ENCODE measurements at regions not wholly inside any gene's neighbourhood (a gene's known extent, or its start where the extent isn't known, plus 50 kb on each side); places are given as distances from the start of the nearest gene placed in this dataset.

- Histone ChIP-seq H3K79me2 (ENCODE audit: low read depth) (no peaks in the 10 kb centered on the region), H3K27me3 (ENCODE audit: insufficient read depth, low read depth) (peaks cover 66% of the 10 kb centered on the region), H3F3A (ENCODE audit: insufficient read depth, low read depth) (no peaks in the 10 kb centered on the region), H3K9me2 (ENCODE audit: insufficient read depth) (no peaks in the 10 kb centered on the region), H3K4me3 (no peak overlapping the region), H2AFZ (no peak overlapping the region), H4K20me1 (ENCODE audit: insufficient read depth) (no peaks in the 10 kb centered on the region), H3K36me3 (ENCODE audit: low read depth) (no peaks in the 10 kb centered on the region), H3K9me3 (ENCODE audit: insufficient read depth, low read depth) (no peaks in the 10 kb centered on the region; the same call in 1 of the 2 replicates), H3K4me2 (no peak overlapping the region), H3K27ac (no peak overlapping the region), H3K4me1 (replicated peaks; ENCODE audit: insufficient read depth) (no peaks in the 10 kb centered on the region)
- BruUV-seq (replicated peaks), result no TSS peak
- TF ChIP-seq EZH2 (IDR thresholded peaks at IDR 0.05; ENCODE audit: low read depth) (no peak), CTCF (conservative IDR thresholded peaks at IDR 0.05) (no peak)
- intact Hi-C loops (cut with micrococcal nuclease; ENCODE audit: unreplicated experiment), result no loop called here
- DNase-seq, result no peak
- POLR2A ChIA-PET (ENCODE audit: unreplicated experiment), result no interaction called here
- CTCF ChIA-PET, result no interaction called here
Measured at GRCh38 chr18:75730249-75730648, 302.7 kb upstream of the SMIM21 start.

DNA sequence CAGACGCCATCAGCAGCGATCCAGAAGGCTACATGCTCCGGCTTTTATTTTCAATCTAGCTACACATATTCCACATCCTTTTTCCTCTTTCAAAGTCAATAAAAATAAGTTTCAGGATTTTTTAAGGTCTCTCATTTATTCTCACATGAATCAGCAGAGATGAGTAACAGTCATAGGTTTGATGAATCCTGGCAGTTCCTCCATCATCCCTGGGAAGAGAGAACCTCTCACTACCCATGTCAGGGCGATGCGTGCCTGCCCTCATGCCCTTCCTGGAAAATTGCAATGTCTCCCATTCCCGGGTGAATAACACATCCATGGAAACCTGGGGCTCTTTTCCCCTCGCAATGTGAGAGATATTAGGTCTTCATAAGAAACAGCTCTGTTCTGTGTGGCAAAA is 301.1 kb upstream of the SMIM21 start:
- H3F3A ChIP-seq (ENCODE audit: insufficient read depth, low read depth), result no peaks in the 10 kb centered on the region
- H4K20me1 ChIP-seq (ENCODE audit: insufficient read depth), result no peaks in the 10 kb centered on the region
- no TSS peak for BruUV-seq (replicated peaks)
- no peaks in the 10 kb centered on the region for H3K9me2 ChIP-seq (ENCODE audit: insufficient read depth)
- CTCF ChIA-PET, result no interaction called here
- TF ChIP-seq CTCF (conservative IDR thresholded peaks at IDR 0.05) (no peak), EZH2 (IDR thresholded peaks at IDR 0.05; ENCODE audit: low read depth) (no peak)
- H3K27me3 ChIP-seq (ENCODE audit: insufficient read depth, low read depth), result peaks cover 75% of the 10 kb centered on the region
- H3K4me3 ChIP-seq, result no peak overlapping the region
- no peaks in the 10 kb centered on the region for H3K4me1 ChIP-seq (replicated peaks; ENCODE audit: insufficient read depth)
- no peaks in the 10 kb centered on the region for H3K79me2 ChIP-seq (ENCODE audit: low read depth)
- H3K27ac ChIP-seq, result no peak overlapping the region
- H3K4me2 ChIP-seq, result no peak overlapping the region
- POLR2A ChIA-PET (ENCODE audit: unreplicated experiment), result no interaction called here
- H2AFZ ChIP-seq, result no peak overlapping the region
- H3K9me3 ChIP-seq (ENCODE audit: insufficient read depth, low read depth), result no peaks in the 10 kb centered on the region
- DNase-seq, result no peak
- no peaks in the 10 kb centered on the region for H3K36me3 ChIP-seq (ENCODE audit: low read depth)
- intact Hi-C loops (cut with micrococcal nuclease; ENCODE audit: unreplicated experiment), result no loop called here

GRCh38 chr18:75727456-75727855 is 300.0 kb upstream of the SMIM21 start:
- Histone ChIP-seq H3K27me3 (ENCODE audit: insufficient read depth, low read depth) (peaks cover 86% of the 10 kb centered on the region), H3K4me1 (replicated peaks; ENCODE audit: insufficient read depth) (no peaks in the 10 kb centered on the region), H3K9me3 (ENCODE audit: insufficient read depth, low read depth) (no peaks in the 10 kb centered on the region), H3K27ac (no peak overlapping the region), H3K9me2 (ENCODE audit: insufficient read depth) (no peaks in the 10 kb centered on the region), H2AFZ (no peak overlapping the region), H3K79me2 (ENCODE audit: low read depth) (no peaks in the 10 kb centered on the region), H3K4me2 (no peak overlapping the region), H4K20me1 (ENCODE audit: insufficient read depth) (no peaks in the 10 kb centered on the region), H3F3A (ENCODE audit: insufficient read depth, low read depth) (no peaks in the 10 kb centered on the region), H3K4me3 (no peak overlapping the region), H3K36me3 (ENCODE audit: low read depth) (no peaks in the 10 kb centered on the region)
- intact Hi-C loops (cut with micrococcal nuclease; ENCODE audit: unreplicated experiment), result no loop called here
- peak in 1 of 2 experiments; percentile 10 for DNase-seq
- ChIA-PET CTCF (no interaction called here), POLR2A (ENCODE audit: unreplicated experiment) (no interaction called here)
- TF ChIP-seq EZH2 (IDR thresholded peaks at IDR 0.05; ENCODE audit: low read depth), result no peak
- peak; percentile 53 for TF ChIP-seq CTCF (conservative IDR thresholded peaks at IDR 0.05)
- no TSS peak for BruUV-seq (replicated peaks)
